ENCODE measurements at regions not wholly inside any gene's neighbourhood (a gene's known extent, or its start where the extent isn't known, plus 50 kb on each side); places are given as distances from the start of the nearest gene placed in this dataset.

- Histone ChIP-seq H3K4me3 (no peak overlapping the region), H3K27me3 (no peaks in the 10 kb centered on the region), H3K4me1 (no peaks in the 10 kb centered on the region), H3K9me3 (no peaks in the 10 kb centered on the region), H3K36me3 (no peaks in the 10 kb centered on the region), H3K27ac (no peak overlapping the region)
- TF ChIP-seq CTCF (IDR thresholded peaks at IDR 0.05), result no peak
- ATAC-seq (no peak), DNase-seq (no peak)
- intact Hi-C loops (cut with DNase I), result no loop called here
These were observed 499.2 kb downstream of the PTPRC start for GRCh38 chr1:199138061-199138460.

GRCh38 chr1:199149591-199149990 lies 510.8 kb downstream of the PTPRC start:
- no peak overlapping the region for H3K4me3 ChIP-seq
- no peak for TF ChIP-seq CTCF (IDR thresholded peaks at IDR 0.05)
- intact Hi-C loops (cut with DNase I), result no loop called here
- H3K9me3 ChIP-seq, result no peaks in the 10 kb centered on the region
- no peak for ATAC-seq
- H3K27ac ChIP-seq, result no peak overlapping the region
- no peaks in the 10 kb centered on the region for H3K4me1 ChIP-seq
- DNase-seq, result no peak
- H3K36me3 ChIP-seq, result no peaks in the 10 kb centered on the region
- no peaks in the 10 kb centered on the region for H3K27me3 ChIP-seq

- H3K27me3 ChIP-seq, result no peaks in the 10 kb centered on the region
- no peaks in the 10 kb centered on the region for H3K4me1 ChIP-seq
- DNase-seq (no peak), ATAC-seq (no peak)
- H3K27ac ChIP-seq, result no peak overlapping the region
- H3K4me3 ChIP-seq, result no peak overlapping the region
- intact Hi-C loops (cut with DNase I), result no loop called here
- H3K9me3 ChIP-seq, result no peaks in the 10 kb centered on the region
- no peaks in the 10 kb centered on the region for H3K36me3 ChIP-seq
- no peak for TF ChIP-seq CTCF (IDR thresholded peaks at IDR 0.05)
These were observed 511.9 kb downstream of the PTPRC start for GRCh38 chr1:199150756-199151155.

GRCh38 chr1:199151634-199152425 lies 513.0 kb downstream of the PTPRC start:
- Histone ChIP-seq H3K9me3 (no peaks in the 10 kb centered on the region), H3K27ac (no peak overlapping the region), H3K4me3 (no peak overlapping the region), H3K4me1 (no peaks in the 10 kb centered on the region), H3K36me3 (no peaks in the 10 kb centered on the region), H3K27me3 (no peaks in the 10 kb centered on the region)
- intact Hi-C loops (cut with DNase I), result no loop called here
- DNase-seq (no peak), ATAC-seq (no peak)
- no peak for TF ChIP-seq CTCF (IDR thresholded peaks at IDR 0.05)

GRCh38 chr1:199152676-199153075 lies 513.8 kb downstream of the PTPRC start:
- Histone ChIP-seq H3K9me3 (no peaks in the 10 kb centered on the region), H3K4me1 (no peaks in the 10 kb centered on the region), H3K36me3 (no peaks in the 10 kb centered on the region), H3K4me3 (no peak overlapping the region), H3K27me3 (no peaks in the 10 kb centered on the region), H3K27ac (no peak overlapping the region)
- ATAC-seq (no peak), DNase-seq (no peak)
- no peak for TF ChIP-seq CTCF (IDR thresholded peaks at IDR 0.05)
- intact Hi-C loops (cut with DNase I), result no loop called here

All from upper lobe of right lung (tissue), 1 donor.